SK-N-MC (cell line): ENCODE measurements at regions not wholly inside any gene's neighbourhood (a gene's known extent, or its start where the extent isn't known, plus 50 kb on each side); places are given as distances from the start of the nearest gene placed in this dataset.

Experiments used
- EZH2 ChIP-seq: fragments of 200-600 bp; sonication (generic); IDR thresholded peaks from one replicate; pipeline ENCODE4 v1.6.1; 2017; ENCODE audit warnings: antibody characterized with exemption
- FOXP2 ChIP-seq: optimal IDR thresholded peaks from 2 replicates; pipeline ENCODE3; 2011; ENCODE audit warnings: mild to moderate bottlenecking, moderate library complexity; ENCODE audit not compliant: insufficient read depth; ENCODE audit errors: extremely low read length, control extremely low read depth
- POLR2AphosphoS5 ChIP-seq: IDR thresholded peaks from 2 replicates; pipeline ENCODE4 v1.6.1; 2012; ENCODE audit warnings: mild to moderate bottlenecking, low read depth, low read length, borderline replicate concordance

- TF ChIP-seq EZH2, result no peak
- TF ChIP-seq FOXP2, result no peak
- TF ChIP-seq POLR2AphosphoS5, result no peak
These were observed 76.0 kb upstream of the CAPRIN2 start for GRCh38 chr12:30830751-30831150.
